GM12878 (cell line): ENCODE measurements at regions not wholly inside any gene's neighbourhood (a gene's known extent, or its start where the extent isn't known, plus 50 kb on each side); places are given as distances from the start of the nearest gene placed in this dataset.

ENCODE experiments used
- ATAC-seq: fragments of 200-7000 bp; cut with Tn5 transposase; 3 replicates; pipeline ENCODE4 v1.9.1; 2020; ENCODE audit warnings: mild to moderate bottlenecking, moderate library complexity
- BruUV-seq: library from RNA; stranded (reverse); fragments of 400-500 nt; replicated peaks from 2 replicates; lab custom pipeline; 2021; lab: Mats Ljungman, UMichigan
- CTCF ChIA-PET: fragments of 300-600 bp; sonication (Branson Sonifier 250); formaldehyde crosslinking; extraction: SDS; loops from one replicate; lab custom pipeline; 2021; ENCODE audit warnings: inconsistent platforms; lab: Yijun Ruan, JAX
- POLR2A ChIA-PET: fragments of 350-600 bp; formaldehyde crosslinking; extraction: SDS; loops from one replicate; lab custom pipeline; 2021; ENCODE audit warnings: inconsistent platforms; lab: Charles Lee
- RAD21 ChIA-PET: fragments of 300-600 bp; sonication (Branson Sonifier 250); formaldehyde crosslinking; loops from one replicate; lab custom pipeline; 2023; ENCODE audit warnings: antibody characterized with exemption; ENCODE audit not compliant: unreplicated experiment; lab: Charles Lee
- SMC1A ChIA-PET: fragments of 300-600 bp; sonication (Branson Sonifier 250); formaldehyde crosslinking; loops from one replicate; lab custom pipeline; 2023; ENCODE audit not compliant: unreplicated experiment, uncharacterized antibody; lab: Charles Lee
- DNase-seq: peaks from one replicate; pipeline ENCODE4 v3.0.0-alpha.2; 2011; ENCODE audit warnings: low read depth, low spot score
- FAIRE-seq: peaks from 3 replicates; lab custom pipeline; 2011; peaks lifted over from hg19 to GRCh38; lab: Jason Lieb, UNC
- H2AFZ ChIP-seq: 2 replicates; pipeline ENCODE4 v1.6.0; 2011; ENCODE audit warnings: low read depth, low read length, control low read depth; ENCODE audit not compliant: control insufficient read depth
- H3K27ac ChIP-seq: 2 replicates; pipeline ENCODE4 v1.5.1; 2011; ENCODE audit warnings: control low read depth; ENCODE audit not compliant: control insufficient read depth, insufficient read depth
- H3K27me3 ChIP-seq, 2 experiments: replicated peaks in 1 of 2; 2 replicates each; pipeline versions ENCODE4 v1.6.0 to v1.6.1; 2011; ENCODE audit warnings: low read length in 1 of 2; ENCODE audit not compliant: control insufficient read depth in 2 of 2, insufficient read depth in 2 of 2
- H3K36me3 ChIP-seq, 2 experiments: 2 replicates each; pipeline ENCODE4 v1.5.1; 2011; ENCODE audit warnings: low read length in 1 of 2; ENCODE audit not compliant: control insufficient read depth in 2 of 2, insufficient read depth in 2 of 2
- H3K4me1 ChIP-seq: 2 replicates; pipeline ENCODE4 v1.6.1; 2011; ENCODE audit warnings: mild to moderate bottlenecking, low read length, moderate library complexity, mixed read lengths; ENCODE audit not compliant: control insufficient read depth, insufficient read depth
- H3K4me2 ChIP-seq: 2 replicates; pipeline ENCODE4 v1.6.0; 2011; ENCODE audit warnings: control low read depth; ENCODE audit not compliant: control insufficient read depth, insufficient read depth
- H3K4me3 ChIP-seq: fragments of 200-600 bp; sonication (generic); 2 replicates; pipeline ENCODE4 v1.5.1; 2016
- H3K79me2 ChIP-seq: 2 replicates; pipeline ENCODE4 v1.6.0; 2011; ENCODE audit warnings: low read length; ENCODE audit not compliant: control insufficient read depth, insufficient read depth
- H3K9ac ChIP-seq: 2 replicates; pipeline ENCODE4 v1.8.0; 2011; ENCODE audit warnings: low read length, control low read depth, mixed read lengths; ENCODE audit not compliant: control insufficient read depth, insufficient read depth
- H3K9me3 ChIP-seq: replicated peaks from 3 replicates; pipeline ENCODE4 v1.5.1; 2011; ENCODE audit warnings: mild to moderate bottlenecking, low read length; ENCODE audit not compliant: control insufficient read depth, insufficient read depth
- H4K20me1 ChIP-seq: 2 replicates; pipeline ENCODE4 v1.6.0; 2011; ENCODE audit not compliant: control insufficient read depth, insufficient read depth
- HDGF ChIP-seq: fragments of 450-650 bp; IDR thresholded peaks from 2 replicates; pipeline ENCODE4 v1.6.1; 2016; ENCODE audit warnings: antibody characterized with exemption
- JUNB ChIP-seq: IDR thresholded peaks from 2 replicates; pipeline ENCODE4 v1.6.1; 2016; ENCODE audit warnings: antibody characterized with exemption, mild to moderate bottlenecking
- MEF2B ChIP-seq: fragments of 450-650 bp; IDR thresholded peaks from 2 replicates; pipeline ENCODE4 v1.6.1; 2018; ENCODE audit warnings: mild to moderate bottlenecking, moderate library complexity; ENCODE audit not compliant: partially characterized antibody, poor library complexity, severe bottlenecking
- POLR2A ChIP-seq: IDR thresholded peaks from 2 replicates; pipeline ENCODE4 v1.6.1; 2011; ENCODE audit warnings: low read depth, mild to moderate bottlenecking, low read length
- RAD51 ChIP-seq: fragments of 450-650 bp; IDR thresholded peaks from 2 replicates; pipeline ENCODE4 v1.6.1; 2016; ENCODE audit warnings: moderate library complexity, mild to moderate bottlenecking, inconsistent platforms
- RELA ChIP-seq: fragments of 450-650 bp; IDR thresholded peaks from 2 replicates; pipeline ENCODE4 v1.8.0; 2014; ENCODE audit warnings: borderline replicate concordance; ENCODE audit not compliant: partially characterized antibody
- WGBS: methylation state at CpG from one replicate; pipeline ENCODE4 v1.1.6; 2016; ENCODE audit warnings: low lambda C conversion rate; ENCODE audit not compliant: insufficient replicate concordance, insufficient coverage; ENCODE audit errors: missing lambda C conversion rate; 5-methylcytosine and 5-hydroxymethylcytosine counted together
- in situ Hi-C: fragments of 300-500 bp; cut with MboI; formaldehyde crosslinking; loops from 9 replicates; pipeline ENCODE4 v1.14.3; 2018; ENCODE audit warnings: mixed read lengths
- intact Hi-C: fragments of 100-400 bp; cut with micrococcal nuclease; formaldehyde crosslinking; loops from one replicate; pipeline ENCODE4 v1.14.2; 2022; ENCODE audit not compliant: unreplicated experiment
- TF ChIP-seq, protein P1 (sequence below): fragments of 450-650 bp; formaldehyde crosslinking; IDR thresholded peaks from 2 replicates; pipeline ENCODE4 v1.5.0; 2022; ENCODE audit warnings: mild to moderate bottlenecking, missing genetic modification characterization
- TF ChIP-seq, protein P2 (sequence below): fragments of 450-650 bp; IDR thresholded peaks from 2 replicates; pipeline ENCODE4 v1.6.1; 2017; ENCODE audit warnings: low read depth, mild to moderate bottlenecking, moderate library complexity
- TF ChIP-seq, protein P3 (sequence below): IDR thresholded peaks from 2 replicates; pipeline ENCODE4 v1.6.1; 2012; ENCODE audit warnings: improper control_type of control experiment, low read depth, low read length; ENCODE audit not compliant: insufficient replicate concordance

- TF ChIP-seq, protein P1, sequence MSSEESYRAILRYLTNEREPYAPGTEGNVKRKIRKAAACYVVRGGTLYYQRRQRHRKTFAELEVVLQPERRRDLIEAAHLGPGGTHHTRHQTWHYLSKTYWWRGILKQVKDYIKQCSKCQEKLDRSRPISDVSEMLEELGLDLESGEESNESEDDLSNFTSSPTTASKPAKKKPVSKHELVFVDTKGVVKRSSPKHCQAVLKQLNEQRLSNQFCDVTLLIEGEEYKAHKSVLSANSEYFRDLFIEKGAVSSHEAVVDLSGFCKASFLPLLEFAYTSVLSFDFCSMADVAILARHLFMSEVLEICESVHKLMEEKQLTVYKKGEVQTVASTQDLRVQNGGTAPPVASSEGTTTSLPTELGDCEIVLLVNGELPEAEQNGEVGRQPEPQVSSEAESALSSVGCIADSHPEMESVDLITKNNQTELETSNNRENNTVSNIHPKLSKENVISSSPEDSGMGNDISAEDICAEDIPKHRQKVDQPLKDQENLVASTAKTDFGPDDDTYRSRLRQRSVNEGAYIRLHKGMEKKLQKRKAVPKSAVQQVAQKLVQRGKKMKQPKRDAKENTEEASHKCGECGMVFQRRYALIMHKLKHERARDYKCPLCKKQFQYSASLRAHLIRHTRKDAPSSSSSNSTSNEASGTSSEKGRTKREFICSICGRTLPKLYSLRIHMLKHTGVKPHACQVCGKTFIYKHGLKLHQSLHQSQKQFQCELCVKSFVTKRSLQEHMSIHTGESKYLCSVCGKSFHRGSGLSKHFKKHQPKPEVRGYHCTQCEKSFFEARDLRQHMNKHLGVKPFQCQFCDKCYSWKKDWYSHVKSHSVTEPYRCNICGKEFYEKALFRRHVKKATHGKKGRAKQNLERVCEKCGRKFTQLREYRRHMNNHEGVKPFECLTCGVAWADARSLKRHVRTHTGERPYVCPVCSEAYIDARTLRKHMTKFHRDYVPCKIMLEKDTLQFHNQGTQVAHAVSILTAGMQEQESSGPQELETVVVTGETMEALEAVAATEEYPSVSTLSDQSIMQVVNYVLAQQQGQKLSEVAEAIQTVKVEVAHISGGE (CRISPR knock-in tag): no peak
Observed at GRCh38 chr14:49424436-49425331, 161.5 kb downstream of the RPS29 start (continued).

- intact Hi-C loops: no loop called here
- CTCF ChIA-PET: interaction anchor here (1.1 kb wide), 1 partner anchor 42 kb away, joined by 3 read pairs; no protein-coding TSS in a partner anchor
Observed at GRCh38 chr14:49420201-49420600, 166.0 kb downstream of the RPS29 start.

More at GRCh38 chr14:49420201-49420600, 166.0 kb downstream of the RPS29 start:
- ChIA-PET RAD21 (no interaction called here), SMC1A (interaction anchor here (1.9 kb wide), 1 partner anchor 19 kb away, joined by 6 read pairs; no protein-coding TSS in a partner anchor), POLR2A (interaction anchor here (0.5 kb wide), 1 partner anchor 318 kb away, joined by 3 read pairs; no protein-coding TSS in a partner anchor)
- H3K36me3 ChIP-seq: no peaks in the 10 kb centered on the region
- 4% methylated on average over 3 of the region's 3 CpGs for WGBS
- no TSS peak for BruUV-seq
- H3K79me2 ChIP-seq: no peaks in the 10 kb centered on the region
- H4K20me1 ChIP-seq: no peaks in the 10 kb centered on the region
- no peak overlapping the region for H3K9ac ChIP-seq
- in situ Hi-C loops: no loop called here
- FAIRE-seq (no peak), DNase-seq (no peak), ATAC-seq (no peak)
- no peak overlapping the region for H3K4me2 ChIP-seq
- no peaks in the 10 kb centered on the region for H3K27me3 ChIP-seq
- H2AFZ ChIP-seq: no peak overlapping the region
- TF ChIP-seq RAD51 (no peak), HDGF (no peak), RELA (no peak), POLR2A (no peak), JUNB (peak; percentile 54), MEF2B (no peak)
- TF ChIP-seq, protein P2, sequence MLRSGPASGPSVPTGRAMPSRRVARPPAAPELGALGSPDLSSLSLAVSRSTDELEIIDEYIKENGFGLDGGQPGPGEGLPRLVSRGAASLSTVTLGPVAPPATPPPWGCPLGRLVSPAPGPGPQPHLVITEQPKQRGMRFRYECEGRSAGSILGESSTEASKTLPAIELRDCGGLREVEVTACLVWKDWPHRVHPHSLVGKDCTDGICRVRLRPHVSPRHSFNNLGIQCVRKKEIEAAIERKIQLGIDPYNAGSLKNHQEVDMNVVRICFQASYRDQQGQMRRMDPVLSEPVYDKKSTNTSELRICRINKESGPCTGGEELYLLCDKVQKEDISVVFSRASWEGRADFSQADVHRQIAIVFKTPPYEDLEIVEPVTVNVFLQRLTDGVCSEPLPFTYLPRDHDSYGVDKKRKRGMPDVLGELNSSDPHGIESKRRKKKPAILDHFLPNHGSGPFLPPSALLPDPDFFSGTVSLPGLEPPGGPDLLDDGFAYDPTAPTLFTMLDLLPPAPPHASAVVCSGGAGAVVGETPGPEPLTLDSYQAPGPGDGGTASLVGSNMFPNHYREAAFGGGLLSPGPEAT: no peak
- TF ChIP-seq, protein P3, sequence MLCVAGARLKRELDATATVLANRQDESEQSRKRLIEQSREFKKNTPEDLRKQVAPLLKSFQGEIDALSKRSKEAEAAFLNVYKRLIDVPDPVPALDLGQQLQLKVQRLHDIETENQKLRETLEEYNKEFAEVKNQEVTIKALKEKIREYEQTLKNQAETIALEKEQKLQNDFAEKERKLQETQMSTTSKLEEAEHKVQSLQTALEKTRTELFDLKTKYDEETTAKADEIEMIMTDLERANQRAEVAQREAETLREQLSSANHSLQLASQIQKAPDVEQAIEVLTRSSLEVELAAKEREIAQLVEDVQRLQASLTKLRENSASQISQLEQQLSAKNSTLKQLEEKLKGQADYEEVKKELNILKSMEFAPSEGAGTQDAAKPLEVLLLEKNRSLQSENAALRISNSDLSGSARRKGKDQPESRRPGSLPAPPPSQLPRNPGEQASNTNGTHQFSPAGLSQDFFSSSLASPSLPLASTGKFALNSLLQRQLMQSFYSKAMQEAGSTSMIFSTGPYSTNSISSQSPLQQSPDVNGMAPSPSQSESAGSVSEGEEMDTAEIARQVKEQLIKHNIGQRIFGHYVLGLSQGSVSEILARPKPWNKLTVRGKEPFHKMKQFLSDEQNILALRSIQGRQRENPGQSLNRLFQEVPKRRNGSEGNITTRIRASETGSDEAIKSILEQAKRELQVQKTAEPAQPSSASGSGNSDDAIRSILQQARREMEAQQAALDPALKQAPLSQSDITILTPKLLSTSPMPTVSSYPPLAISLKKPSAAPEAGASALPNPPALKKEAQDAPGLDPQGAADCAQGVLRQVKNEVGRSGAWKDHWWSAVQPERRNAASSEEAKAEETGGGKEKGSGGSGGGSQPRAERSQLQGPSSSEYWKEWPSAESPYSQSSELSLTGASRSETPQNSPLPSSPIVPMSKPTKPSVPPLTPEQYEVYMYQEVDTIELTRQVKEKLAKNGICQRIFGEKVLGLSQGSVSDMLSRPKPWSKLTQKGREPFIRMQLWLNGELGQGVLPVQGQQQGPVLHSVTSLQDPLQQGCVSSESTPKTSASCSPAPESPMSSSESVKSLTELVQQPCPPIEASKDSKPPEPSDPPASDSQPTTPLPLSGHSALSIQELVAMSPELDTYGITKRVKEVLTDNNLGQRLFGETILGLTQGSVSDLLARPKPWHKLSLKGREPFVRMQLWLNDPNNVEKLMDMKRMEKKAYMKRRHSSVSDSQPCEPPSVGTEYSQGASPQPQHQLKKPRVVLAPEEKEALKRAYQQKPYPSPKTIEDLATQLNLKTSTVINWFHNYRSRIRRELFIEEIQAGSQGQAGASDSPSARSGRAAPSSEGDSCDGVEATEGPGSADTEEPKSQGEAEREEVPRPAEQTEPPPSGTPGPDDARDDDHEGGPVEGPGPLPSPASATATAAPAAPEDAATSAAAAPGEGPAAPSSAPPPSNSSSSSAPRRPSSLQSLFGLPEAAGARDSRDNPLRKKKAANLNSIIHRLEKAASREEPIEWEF: no peak
- H3K4me3 ChIP-seq: no peak overlapping the region
- no peaks in the 10 kb centered on the region for H3K9me3 ChIP-seq
- H3K4me1 ChIP-seq: no peaks in the 10 kb centered on the region
- no peak overlapping the region for H3K27ac ChIP-seq
